ENCODE measurements at regions not wholly inside any gene's neighbourhood (a gene's known extent, or its start where the extent isn't known, plus 50 kb on each side); places are given as distances from the start of the nearest gene placed in this dataset.

GRCh38 chr2:104402825-104403224, 451.1 kb upstream of the POU3F3 start:
- no peaks in the 10 kb centered on the region for H3K79me2 ChIP-seq (ENCODE audit: insufficient read depth, low read length)
- intact Hi-C loops (cut with micrococcal nuclease): no loop called here
- H3K27ac ChIP-seq (ENCODE audit: low read depth in 1 of 2, low read length in 2 of 2): no peak overlapping the region
- WGBS (ENCODE audit: insufficient coverage): 90% methylated on average over 3 of the region's 3 CpGs
- no peaks in the 10 kb centered on the region for H3K4me1 Mint-ChIP-seq
- peaks cover 0 to 8% (median 1%) of the 10 kb centered on the region in 7 donors for H3K9me3 Mint-ChIP-seq
- no peak overlapping the region for H3K9ac ChIP-seq (ENCODE audit: insufficient read depth, low read length, poor library complexity, severe bottlenecking)
- no peaks in the 10 kb centered on the region for H3K4me1 ChIP-seq (ENCODE audit: control insufficient read depth in 1 of 2, insufficient read depth in 2 of 2, low read length in 2 of 2)
- no peak for TF ChIP-seq CTCF (IDR thresholded peaks at IDR 0.05)
- no peak overlapping the region for H3K4me3 Mint-ChIP-seq
- H3K36me3 Mint-ChIP-seq: no peaks in the 10 kb centered on the region
- no peak overlapping the region for H3K4me3 ChIP-seq (replicated peaks in 1 of 3; ENCODE audit: low read depth in 2 of 3, low read length in 3 of 3)
- no peaks in the 10 kb centered on the region for H3K9me3 ChIP-seq (replicated peaks in 1 of 2; ENCODE audit: control insufficient read depth in 1 of 2, insufficient read depth in 1 of 2, low read length in 2 of 2)
- no peaks in the 10 kb centered on the region for H3K36me3 ChIP-seq (replicated peaks in 1 of 2; ENCODE audit: control insufficient read depth in 1 of 2, insufficient read depth in 2 of 2, low read length in 2 of 2)
- no peak overlapping the region for H3K27ac Mint-ChIP-seq
- no peak for DNase-seq
- H2AFZ ChIP-seq (ENCODE audit: insufficient read depth, low read depth, low read length, poor library complexity, severe bottlenecking): no peak overlapping the region
- peaks cover 4 to 6% (median 4%) of the 10 kb centered on the region in 3 donors for H3K27me3 Mint-ChIP-seq (ENCODE audit: low read depth in 3 of 3)
- H3K4me2 ChIP-seq (replicated peaks; ENCODE audit: extremely low read depth, low read length, poor library complexity, severe bottlenecking): no peak overlapping the region
- no peaks in the 10 kb centered on the region for H4K20me1 ChIP-seq (ENCODE audit: insufficient read depth, low read length)
- H3K27me3 ChIP-seq (ENCODE audit: control insufficient read depth in 2 of 2, insufficient read depth in 2 of 2, low read length in 2 of 2): no peaks in the 10 kb centered on the region

- Histone ChIP-seq H3K27ac (ENCODE audit: low read depth in 1 of 2, low read length in 2 of 2) (no peak overlapping the region), H3K4me2 (replicated peaks; ENCODE audit: extremely low read depth, low read length, poor library complexity, severe bottlenecking) (no peak overlapping the region), H3K4me1 (ENCODE audit: control insufficient read depth in 1 of 2, insufficient read depth in 2 of 2, low read length in 2 of 2) (no peaks in the 10 kb centered on the region), H4K20me1 (ENCODE audit: insufficient read depth, low read length) (no peaks in the 10 kb centered on the region), H2AFZ (ENCODE audit: insufficient read depth, low read depth, low read length, poor library complexity, severe bottlenecking) (no peak overlapping the region), H3K27me3 (ENCODE audit: control insufficient read depth in 2 of 2, insufficient read depth in 2 of 2, low read length in 2 of 2) (no peaks in the 10 kb centered on the region), H3K9ac (ENCODE audit: insufficient read depth, low read length, poor library complexity, severe bottlenecking) (no peak overlapping the region), H3K4me3 (replicated peaks in 1 of 3; ENCODE audit: low read depth in 2 of 3, low read length in 3 of 3) (no peak overlapping the region), H3K36me3 (replicated peaks in 1 of 2; ENCODE audit: control insufficient read depth in 1 of 2, insufficient read depth in 2 of 2, low read length in 2 of 2) (no peaks in the 10 kb centered on the region), H3K79me2 (ENCODE audit: insufficient read depth, low read length) (no peaks in the 10 kb centered on the region), H3K9me3 (replicated peaks in 1 of 2; ENCODE audit: control insufficient read depth in 1 of 2, insufficient read depth in 1 of 2, low read length in 2 of 2) (no peaks in the 10 kb centered on the region)
- Mint-ChIP-seq H3K27ac (no peak overlapping the region), H3K4me3 (no peak overlapping the region), H3K27me3 (ENCODE audit: low read depth in 3 of 3) (peaks cover 2 to 8% (median 5%) of the 10 kb centered on the region in 3 donors), H3K36me3 (no peaks in the 10 kb centered on the region), H3K4me1 (no peaks in the 10 kb centered on the region), H3K9me3 (peaks cover 0 to 4% (median 0%) of the 10 kb centered on the region in 7 donors)
- no peak for TF ChIP-seq CTCF (IDR thresholded peaks at IDR 0.05)
- WGBS (ENCODE audit: insufficient coverage): 91% methylated on average over 3 of the region's 6 CpGs
- intact Hi-C loops (cut with micrococcal nuclease): no loop called here
- no peak for DNase-seq
These were observed 449.4 kb upstream of the POU3F3 start for GRCh38 chr2:104404526-104404925.
